OCI-LY1 (cell line): ENCODE measurements at regions not wholly inside any gene's neighbourhood (a gene's known extent, or its start where the extent isn't known, plus 50 kb on each side); places are given as distances from the start of the nearest gene placed in this dataset.

Experiments
- H2AFZ ChIP-seq: fragments of 200-600 bp; sonication (generic), shearing (Covaris generic); 2 replicates; pipeline ENCODE4 v1.6.0; 2014; ENCODE audit warnings: antibody characterized with exemption, mild to moderate bottlenecking, low read length
- H3F3A ChIP-seq: fragments of 200-600 bp; sonication (generic), shearing (Covaris generic); 2 replicates; pipeline ENCODE4 v1.6.0; 2014; ENCODE audit warnings: mild to moderate bottlenecking, antibody characterized with exemption, low read length, moderate library complexity; ENCODE audit not compliant: insufficient read depth
- H3K27ac ChIP-seq: fragments of 200-600 bp; sonication (generic); 2 replicates; pipeline ENCODE4 v1.5.1; 2014; ENCODE audit warnings: low read length, mixed run types, mild to moderate bottlenecking, low read depth; ENCODE audit not compliant: poor library complexity, severe bottlenecking
- H3K27me3 ChIP-seq: fragments of 200-600 bp; sonication (generic); 2 replicates; pipeline ENCODE4 v1.6.0; 2014; ENCODE audit warnings: antibody characterized with exemption, mild to moderate bottlenecking, low read length, moderate library complexity; ENCODE audit not compliant: insufficient read depth
- H3K36me3 ChIP-seq: fragments of 200-600 bp; sonication (generic); 2 replicates; pipeline ENCODE4 v1.6.1; 2014; ENCODE audit warnings: mild to moderate bottlenecking, antibody characterized with exemption, low read length, moderate library complexity, mixed read lengths; ENCODE audit not compliant: insufficient read depth
- H3K4me1 ChIP-seq: fragments of 200-600 bp; sonication (generic); 2 replicates; pipeline ENCODE4 v1.5.1; 2014; ENCODE audit warnings: mild to moderate bottlenecking, low read length, moderate library complexity; ENCODE audit not compliant: insufficient read depth, severe bottlenecking
- H3K4me2 ChIP-seq: fragments of 200-600 bp; sonication (generic), shearing (Covaris generic); 2 replicates; pipeline ENCODE4 v1.6.1; 2014; ENCODE audit warnings: low read length
- H3K4me3 ChIP-seq: fragments of 200-600 bp; sonication (generic); 2 replicates; pipeline ENCODE4 v1.5.1; 2014; ENCODE audit warnings: low read length, low read depth, mild to moderate bottlenecking, mixed read lengths; ENCODE audit not compliant: poor library complexity, severe bottlenecking
- H3K79me2 ChIP-seq: fragments of 200-600 bp; shearing (Covaris generic); 2 replicates; pipeline ENCODE4 v1.6.1; 2016; ENCODE audit warnings: mixed run types, low read length, mixed read lengths; ENCODE audit not compliant: insufficient read depth
- H3K9ac ChIP-seq: fragments of 200-600 bp; sonication (generic), shearing (Covaris generic); 2 replicates; pipeline ENCODE4 v1.6.1; 2014; ENCODE audit warnings: mild to moderate bottlenecking, low read length, mixed read lengths
- H3K9me2 ChIP-seq: fragments of 200-600 bp; sonication (generic), shearing (Covaris generic); 2 replicates; pipeline ENCODE4 v1.6.1; 2014; ENCODE audit warnings: low read depth, mild to moderate bottlenecking, low read length, mixed read lengths
- H3K9me3 ChIP-seq: fragments of 200-600 bp; shearing (Covaris generic); 2 replicates; pipeline ENCODE4 v1.6.1; 2014; ENCODE audit warnings: low read length, mixed read lengths
- H4K20me1 ChIP-seq: fragments of 200-600 bp; sonication (generic), shearing (Covaris generic); 2 replicates; pipeline ENCODE4 v1.6.0; 2016; ENCODE audit warnings: mild to moderate bottlenecking, low read length; ENCODE audit not compliant: insufficient read depth
- CTCF ChIP-seq: fragments of 200-600 bp; sonication (generic), shearing (Covaris generic); IDR thresholded peaks from 2 replicates; pipeline ENCODE4 v1.5.1; 2017; ENCODE audit warnings: mild to moderate bottlenecking, antibody characterized with exemption, low read length, moderate library complexity, mixed read lengths
- EZH2 ChIP-seq: fragments of 200-600 bp; sonication (generic), shearing (Covaris generic); IDR thresholded peaks from 2 replicates; pipeline ENCODE4 v1.8.0; 2017; ENCODE audit warnings: borderline replicate concordance, mixed run types, mild to moderate bottlenecking, antibody characterized with exemption, low read length, moderate library complexity, mixed read lengths

- no peak overlapping the region for H2AFZ ChIP-seq
- no peaks in the 10 kb centered on the region for H3K9me2 ChIP-seq
- H3K27me3 ChIP-seq = no peaks in the 10 kb centered on the region
- TF ChIP-seq CTCF = peak; percentile 88
- TF ChIP-seq EZH2 = no peak
- H3K4me2 ChIP-seq = peak overlapping the region; percentile 50
- no peaks in the 10 kb centered on the region for H3K9me3 ChIP-seq
- H3K4me1 ChIP-seq = peaks cover 36% of the 10 kb centered on the region
- no peaks in the 10 kb centered on the region for H3F3A ChIP-seq
- H4K20me1 ChIP-seq = no peaks in the 10 kb centered on the region
- peak overlapping the region; percentile 51; the same call in 1 of the 2 replicates for H3K9ac ChIP-seq
- peak overlapping the region; percentile 48 for H3K4me3 ChIP-seq
- H3K27ac ChIP-seq = peak overlapping the region; percentile 84
- no peaks in the 10 kb centered on the region for H3K79me2 ChIP-seq
- H3K36me3 ChIP-seq = no peaks in the 10 kb centered on the region
These were observed 1241.6 kb downstream of the TBC1D22A start for GRCh38 chr22:48004038-48004437.

GRCh38 chr22:48001101-48001500, 1238.7 kb downstream of the TBC1D22A start:
- Histone ChIP-seq H3K27me3 (no peaks in the 10 kb centered on the region), H3K36me3 (no peaks in the 10 kb centered on the region), H3K27ac (no peak overlapping the region), H3K9me3 (no peaks in the 10 kb centered on the region), H3K4me1 (peaks cover 49% of the 10 kb centered on the region), H3K4me3 (no peak overlapping the region), H3K9ac (no peak overlapping the region), H3K4me2 (no peak overlapping the region), H3K9me2 (no peaks in the 10 kb centered on the region), H4K20me1 (no peaks in the 10 kb centered on the region), H3F3A (no peaks in the 10 kb centered on the region; the same call in 1 of the 2 replicates), H3K79me2 (no peaks in the 10 kb centered on the region), H2AFZ (no peak overlapping the region)
- TF ChIP-seq CTCF (no peak), EZH2 (no peak)

- Histone ChIP-seq H3K4me2 (no peak overlapping the region; the same call in 1 of the 2 replicates), H3K4me3 (no peak overlapping the region), H3K4me1 (peaks cover 31% of the 10 kb centered on the region), H4K20me1 (no peaks in the 10 kb centered on the region), H2AFZ (no peak overlapping the region), H3K27ac (peak overlapping the region; percentile 99), H3K9me2 (no peaks in the 10 kb centered on the region), H3K27me3 (no peaks in the 10 kb centered on the region), H3K36me3 (no peaks in the 10 kb centered on the region; the same call in 1 of the 2 replicates), H3F3A (no peaks in the 10 kb centered on the region; the same call in none of the 2 replicates), H3K9ac (peak overlapping the region; percentile 54; the same call in 1 of the 2 replicates), H3K9me3 (no peaks in the 10 kb centered on the region), H3K79me2 (no peaks in the 10 kb centered on the region)
- TF ChIP-seq CTCF (no peak), EZH2 (no peak)
These were observed 1235.2 kb downstream of the TBC1D22A start for GRCh38 chr22:47997612-47998011.
